ENCODE measurements at regions not wholly inside any gene's neighbourhood (a gene's known extent, or its start where the extent isn't known, plus 50 kb on each side); places are given as distances from the start of the nearest gene placed in this dataset.

DNA sequence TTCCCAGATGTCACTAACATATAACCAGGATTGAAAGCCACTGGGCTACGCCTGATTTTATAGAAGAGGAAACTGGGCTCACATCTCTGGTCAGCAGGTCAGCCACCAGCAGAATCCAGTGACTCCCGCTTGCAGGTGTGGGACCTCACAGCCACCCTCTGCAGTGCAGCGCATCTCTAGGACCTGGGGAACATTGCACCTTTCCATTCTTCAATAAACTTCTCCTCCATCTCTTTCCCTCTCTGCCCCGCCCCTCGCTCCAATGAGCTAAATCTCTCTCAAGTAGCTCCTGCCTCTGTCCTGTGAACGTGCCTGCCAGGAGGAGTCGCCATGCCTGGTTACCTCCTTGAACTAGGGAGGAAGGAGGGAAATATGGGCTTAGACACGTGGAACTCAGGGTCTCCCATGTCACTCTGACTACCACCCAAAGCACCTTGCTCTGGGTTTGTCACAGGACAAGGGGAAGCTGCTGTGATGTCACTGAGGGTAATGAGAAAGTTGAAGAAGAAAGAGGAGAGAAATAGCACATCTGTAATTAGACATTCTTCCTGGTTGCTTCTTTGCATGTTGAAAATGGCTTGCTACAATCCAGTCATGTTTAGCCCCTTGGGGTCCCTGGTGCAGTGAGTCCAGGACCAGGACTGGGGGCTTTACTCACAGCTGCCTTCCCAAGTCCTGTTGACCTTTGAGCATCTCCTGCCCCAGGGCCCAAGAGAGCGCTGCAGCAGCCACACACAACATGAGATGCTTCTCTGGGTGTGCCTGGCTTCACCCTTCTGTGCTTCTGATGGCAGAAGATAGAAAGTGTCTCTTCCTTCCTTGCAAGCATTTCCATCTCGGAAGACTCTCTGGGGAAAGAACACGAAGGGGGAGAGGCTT lies 469.4 kb downstream of the PREX1 start:
- no peak for DNase-seq

DNA sequence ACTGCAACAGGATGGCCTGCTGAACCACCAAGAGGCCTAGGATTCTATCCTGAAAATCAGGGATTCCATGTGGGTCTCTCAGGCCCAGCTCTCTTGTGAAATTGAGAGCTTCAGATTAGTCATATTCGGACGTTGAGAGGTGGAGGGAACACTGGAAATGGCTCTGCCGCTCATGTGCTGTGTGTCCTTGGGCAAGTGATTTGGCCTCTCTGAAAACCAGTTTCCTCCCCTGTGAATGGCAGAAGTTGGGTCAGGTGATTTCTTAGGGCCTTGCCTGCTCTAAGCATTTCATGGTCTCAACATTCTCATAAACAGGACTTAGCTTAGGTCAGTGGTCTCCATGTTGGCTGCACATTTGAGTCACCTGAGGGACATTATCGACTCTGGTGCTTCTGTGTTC lies 470.1 kb downstream of the PREX1 start:
- no peak for DNase-seq

- no peak for DNase-seq
Measured at GRCh38 chr20:48354903-48355302, 472.9 kb downstream of the PREX1 start.

- DNase-seq = no peak
Measured at GRCh38 chr20:48354320-48354876, 473.4 kb downstream of the PREX1 start.

DNA sequence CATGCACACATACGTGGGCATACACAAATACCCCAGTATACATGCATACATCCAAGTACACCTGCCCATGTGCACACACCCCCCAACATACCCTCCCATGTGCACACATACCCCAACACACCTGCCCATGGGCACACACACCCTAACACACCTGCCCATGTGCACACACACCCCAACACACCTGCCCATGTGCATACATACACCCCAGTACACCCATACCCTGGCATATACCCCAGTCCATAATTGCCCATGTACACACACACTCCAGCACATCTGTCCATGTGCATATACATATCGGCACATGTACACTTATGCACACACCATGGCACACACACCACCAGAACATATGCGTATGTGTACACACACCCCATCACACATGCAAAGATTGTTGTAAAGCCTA lies 475.2 kb downstream of the PREX1 start:
- DNase-seq = no peak

DNA sequence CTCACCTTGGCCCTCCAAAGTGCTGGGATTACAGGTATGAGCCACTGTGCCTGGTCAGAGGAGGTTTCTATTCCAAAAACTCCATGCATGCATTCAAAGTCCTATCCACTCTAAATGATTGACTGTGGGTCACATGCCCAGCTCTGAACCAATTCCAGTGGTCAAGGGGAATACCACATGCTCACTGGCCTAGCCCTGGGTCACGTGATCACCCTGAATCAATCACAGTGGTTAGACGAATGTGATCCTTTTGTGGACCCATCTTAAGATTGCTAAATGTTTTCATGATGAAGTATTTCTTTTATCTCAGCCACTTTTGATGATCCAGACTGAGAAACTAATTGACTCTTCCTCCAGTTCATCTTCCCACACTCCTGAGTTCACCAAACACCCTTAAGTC lies 475.8 kb downstream of the PREX1 start:
- DNase-seq = no peak

- no peak for DNase-seq
Measured at GRCh38 chr20:48350313-48350988, 477.3 kb downstream of the PREX1 start.

GRCh38 chr20:48349656-48350055 lies 478.1 kb downstream of the PREX1 start:
- DNase-seq = no peak

- no peak for DNase-seq
Measured at GRCh38 chr20:48348022-48348421, 479.8 kb downstream of the PREX1 start.

DNA sequence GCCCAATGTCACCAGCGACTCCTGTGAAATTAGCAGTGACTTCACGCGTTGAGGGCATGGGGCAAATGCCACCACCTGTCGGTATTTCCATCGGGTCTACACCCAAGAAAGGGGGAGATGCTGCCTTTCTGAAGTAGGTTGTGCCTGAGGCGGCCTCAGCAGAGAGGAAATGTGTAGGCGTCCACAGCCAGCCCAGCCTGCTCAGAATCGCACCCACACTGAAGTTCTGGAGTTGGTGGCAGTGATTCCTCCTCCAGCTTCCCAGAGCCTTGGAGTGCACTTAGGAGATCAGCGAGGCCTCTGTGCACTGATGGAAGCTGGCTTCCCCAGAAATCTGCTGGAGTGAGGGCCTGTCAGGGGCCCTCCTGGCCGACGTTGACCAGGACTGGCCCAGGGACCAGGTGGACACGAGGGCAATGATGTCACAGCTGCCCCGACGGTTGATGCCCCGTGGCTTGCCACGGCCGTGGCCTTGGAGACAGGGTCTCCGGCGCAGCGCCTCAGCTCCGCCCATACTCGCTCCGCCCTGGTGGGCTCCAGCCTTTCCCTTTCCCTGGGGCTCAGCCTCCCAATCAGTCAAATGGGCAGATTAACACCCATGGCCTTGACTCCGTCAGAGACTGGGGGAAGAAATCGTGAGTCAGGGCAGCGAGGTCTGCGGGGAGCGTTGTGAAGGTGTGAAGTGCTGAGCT lies 484.8 kb downstream of the PREX1 start:
- no peak for DNase-seq

GRCh38 chr20:48340883-48341281 lies 486.9 kb downstream of the PREX1 start:
- DNase-seq = no peak

GRCh38 chr20:48339986-48340882 lies 487.6 kb downstream of the PREX1 start:
- DNase-seq = no peak

DNA sequence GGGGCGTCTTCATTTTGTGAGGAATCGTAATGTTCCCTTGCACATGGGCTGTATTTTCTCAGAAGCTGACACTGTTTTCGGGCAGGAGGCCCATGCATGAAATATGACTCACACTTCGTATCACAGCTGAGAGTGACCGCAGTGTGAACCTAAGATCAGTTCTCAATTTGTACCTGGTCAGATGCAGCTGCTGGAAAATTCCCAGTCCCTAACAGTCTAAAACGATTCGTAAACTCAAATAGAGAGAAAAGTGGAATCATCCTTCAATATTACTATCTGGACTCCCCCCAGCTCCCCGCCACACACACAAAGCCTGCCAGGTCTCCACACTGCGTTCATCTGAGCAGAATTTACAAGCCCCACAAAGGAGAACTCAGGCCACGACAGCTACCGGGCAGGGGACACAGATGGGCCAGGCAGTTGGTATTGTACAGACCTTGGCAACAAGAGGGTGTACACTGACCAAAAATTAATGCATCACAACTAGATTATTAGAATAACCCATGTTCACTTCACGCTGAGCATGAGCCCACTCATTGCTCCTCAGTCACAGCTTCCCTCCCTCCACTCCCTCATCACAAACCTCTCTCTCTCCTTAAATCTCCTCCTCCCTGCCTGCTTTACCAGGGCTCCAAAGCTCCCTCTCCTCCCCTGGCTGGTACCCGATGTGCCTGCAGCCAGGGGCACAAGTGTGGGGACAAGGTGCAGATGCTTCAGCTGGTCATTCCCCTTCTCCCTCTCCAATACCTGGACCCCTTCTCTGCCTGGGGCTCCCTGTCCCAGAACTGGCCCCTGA lies 488.4 kb downstream of the PREX1 start:
- DNase-seq = peak; percentile 79

- no peak for DNase-seq
Measured at GRCh38 chr20:48338717-48339116, 489.1 kb downstream of the PREX1 start.

- no peak for DNase-seq
Measured at GRCh38 chr20:48336597-48336996, 491.2 kb downstream of the PREX1 start.

- DNase-seq = peak; percentile 32
Measured at GRCh38 chr20:48335308-48336050, 492.3 kb downstream of the PREX1 start.

DNA sequence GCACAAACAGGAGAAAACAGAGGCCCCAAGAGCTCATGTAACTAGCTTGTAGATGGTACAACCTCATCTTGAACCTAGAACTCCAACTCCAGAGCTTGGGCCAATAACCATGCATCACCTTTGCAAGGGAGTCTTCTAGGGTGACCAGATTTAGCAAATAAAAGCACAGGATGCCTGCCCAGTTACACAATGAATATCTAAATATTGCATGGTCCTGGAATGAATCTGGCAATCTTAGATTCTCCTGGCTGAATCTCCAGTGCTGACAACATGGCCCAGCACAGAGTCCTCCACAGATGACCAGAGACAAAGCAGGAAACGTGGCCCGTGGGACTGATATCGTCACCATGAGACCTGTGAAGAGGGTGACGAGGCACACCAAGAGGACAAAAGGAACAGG lies 494.1 kb downstream of the PREX1 start:
- no peak for DNase-seq

DNA sequence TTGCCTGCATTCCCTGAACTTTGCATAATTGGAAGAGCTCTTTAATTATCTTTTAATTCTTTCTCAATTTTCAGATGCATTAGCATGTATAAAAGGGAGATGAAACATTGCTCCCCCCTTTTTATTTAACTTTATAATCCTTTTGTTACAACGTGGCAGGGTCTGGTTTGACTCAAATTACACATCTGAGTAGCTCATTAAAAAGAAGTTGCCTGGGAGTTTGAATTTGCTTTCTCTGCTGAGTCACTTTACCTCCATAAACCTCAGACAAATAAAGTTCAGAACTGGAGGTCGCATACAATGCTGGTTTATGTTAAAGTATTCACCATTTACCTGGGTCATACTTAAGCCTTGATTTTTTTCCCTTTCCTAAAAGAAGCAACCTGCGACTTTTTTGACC lies 495.2 kb downstream of the PREX1 start:
- no peak for DNase-seq

DNA sequence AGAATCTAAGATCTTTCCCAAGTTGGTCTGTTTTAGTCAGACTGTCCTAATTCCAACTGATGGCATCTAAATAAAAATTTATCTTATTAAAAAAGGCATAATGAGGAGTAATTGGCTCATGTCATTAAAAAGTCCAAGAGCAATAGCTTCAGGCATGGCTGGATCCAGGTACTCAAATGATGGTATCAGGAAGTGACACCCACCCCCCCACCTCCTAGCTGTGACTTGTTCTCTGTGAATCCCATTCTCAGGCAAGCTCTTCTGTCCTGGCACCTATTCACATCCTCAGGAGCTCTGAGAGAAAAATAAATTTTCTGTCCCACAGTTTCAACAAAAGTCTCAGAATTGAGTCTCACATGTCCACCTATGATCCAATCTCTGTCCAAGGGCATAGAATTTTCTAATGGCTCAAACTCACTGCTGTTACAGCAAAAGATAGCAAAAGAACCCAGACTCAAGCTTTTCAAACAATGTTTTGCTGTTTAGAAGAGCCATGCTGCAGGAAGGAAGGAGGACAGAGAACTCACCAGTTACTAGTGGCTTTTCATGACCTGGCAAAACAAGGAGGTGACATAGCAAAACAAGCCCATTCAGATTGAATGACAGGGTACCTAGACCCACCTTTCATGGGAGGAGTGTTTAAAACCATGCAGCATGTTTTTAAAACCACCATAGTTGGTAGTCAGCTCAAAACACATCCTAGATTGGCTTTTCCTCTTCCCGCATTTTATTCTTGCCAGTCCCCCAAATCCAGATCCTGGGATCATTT lies 496.1 kb downstream of the PREX1 start:
- DNase-seq = no peak
